Heart right ventricle (tissue), 16 donors: ENCODE measurements at regions not wholly inside any gene's neighbourhood (a gene's known extent, or its start where the extent isn't known, plus 50 kb on each side); places are given as distances from the start of the nearest gene placed in this dataset.
A peak's percentile ranks its signal among the peaks of the same experiment; 100 is the strongest.

Experiments
- ATAC-seq, 8 donors: fragments of 200-7000 bp; cut with Tn5 transposase; one replicate each; pipeline ENCODE4 v1.9.1; 2020; ENCODE audit warnings: mild to moderate bottlenecking in 8 of 8, moderate library complexity in 8 of 8, moderate number of reproducible peaks in 1 of 8
- DNase-seq, 2 donors: peaks; one replicate each; pipeline ENCODE4 v3.0.0-alpha.2; 2020
- H3K27ac ChIP-seq, 10 donors: fragments of 200-600 bp; sonication (generic) in 2 of 10; one replicate each; pipeline versions ENCODE4 v1.5.0 to v1.8.0; 2020 to 2022; ENCODE audit warnings: mild to moderate bottlenecking in 3 of 10
- H3K27me3 ChIP-seq, 7 donors: fragments of 200-600 bp; one replicate each; pipeline ENCODE4 v1.8.0; 2021 to 2022; ENCODE audit warnings: mild to moderate bottlenecking in 2 of 7
- H3K36me3 ChIP-seq, 9 donors: fragments of 200-600 bp; sonication (generic) in 1 of 9; one replicate each; pipeline versions ENCODE4 v1.5.0 to v1.8.0; 2020 to 2022; ENCODE audit warnings: mild to moderate bottlenecking in 2 of 9
- H3K4me1 ChIP-seq, 9 donors: fragments of 200-600 bp; sonication (generic) in 1 of 9; one replicate each; pipeline versions ENCODE4 v1.5.0 to v1.8.0; 2020 to 2022; ENCODE audit warnings: mild to moderate bottlenecking in 4 of 9
- H3K4me3 ChIP-seq, 10 donors: fragments of 200-600 bp; sonication (generic) in 2 of 10; one replicate each; pipeline versions ENCODE4 v1.5.0 to v1.8.0; 2020 to 2022; ENCODE audit warnings: mild to moderate bottlenecking in 7 of 10, moderate library complexity in 2 of 10
- H3K9me3 ChIP-seq, 11 donors: fragments of 200-600 bp in 10 of 11; sonication (generic) in 2 of 11; one replicate each; pipeline versions ENCODE4 v1.5.0 to v1.8.0; 2013 to 2022; ENCODE audit warnings: mild to moderate bottlenecking in 2 of 11, control low read depth in 1 of 11, moderate library complexity in 1 of 11
- CTCF ChIP-seq, 9 donors: fragments of 200-600 bp; sonication (generic) in 2 of 9; IDR thresholded peaks; one replicate each; pipeline versions ENCODE4 v1.5.0 to v1.8.0; 2021 to 2022; ENCODE audit warnings: antibody characterized with exemption in 9 of 9, mild to moderate bottlenecking in 5 of 9, moderate library complexity in 1 of 9
- WGBS, 2 donors: extraction: QIAGEN DNeasy Blood & Tissue Kit; methylation state at CpG; one replicate each; pipeline ENCODE4 v1.1.7; 2013; ENCODE audit warnings: inconsistent platforms in 1 of 2; 5-methylcytosine and 5-hydroxymethylcytosine counted together
- intact Hi-C, 10 donors: fragments of 100-400 bp; cut with DNase I; formaldehyde crosslinking; loops; one replicate each; pipeline versions ENCODE4 v1.11.1 to v1.14.2; 2022
- donor health status: Arrhythmogenic right ventricular cardiomyopathy.
- donor health status: ischemic (EF 13 %, LVEDD 7.1; RV severe dilation, severe dysfunction).
- donor health status: healthy with polysubstance abuse.
- donor health status: DM: no; HTN: yes; CAD: no.
- donor health status: DM: no; HTN: no; CAD: no.
- donor health status: ischemic (EF 25% LVEDD 6.9; RV normal size, moderate dysfunction).
- donor health status: ischemic (EF 25% LVEDD 5.7; RV mildly dilated, moderate dysfunction).
- donor health status: healthy.
- donor health status: DM: yes; HTN: yes; CAD: no.
- donor health status: Ischemic cardiomyopathy.
- donor health status: ischemic (EF 35%, LVEDD 5.7; RV mildly dilated, moderate dysfunction).
- donor health status: nonischemic (EF 11% LVEDD 7.7; RV severe dilation, severe dysfunction).
- donor health status: DM: yes; HTN: yes; CAD: no.
- donor health status: PGD.
- donor health status: ischemic (EF 29% LVEDD 5.4; RV normal size, mild dysfunction).
- donor health status: nonischemic (EF 23%, LVEDD 6.1; RV moderate dilation, normal function).

GRCh38 chr3:64992530-64993285 lies 304.9 kb upstream of the ADAMTS9 start:
- Histone ChIP-seq H3K4me1 (peaks cover 0 to 60% (median 33%) of the 10 kb centered on the region in 9 donors), H3K36me3 (no peaks in the 10 kb centered on the region), H3K27ac (peak overlapping the region in 4 of 10 donors; percentile 15 to 48 (median 36)), H3K27me3 (no peaks in the 10 kb centered on the region), H3K9me3 (peaks cover 0 to 8% (median 0%) of the 10 kb centered on the region in 11 donors), H3K4me3 (peak overlapping the region in 1 of 10 donors; percentile 16)
- WGBS, 2 donors = 61 to 66% methylated on average over 7 of the region's 7 CpGs
- DNase-seq (peak in 1 of 2 donors; percentile 35), ATAC-seq (peak in 6 of 8 donors; percentile 48 to 69 (median 62))
- TF ChIP-seq CTCF (IDR thresholded peaks at IDR 0.05) = no peak
- intact Hi-C loops = no loop called here

GRCh38 chr3:64988188-64988587 lies 300.4 kb upstream of the ADAMTS9 start:
- DNase-seq (no peak), ATAC-seq (peak in 2 of 8 donors; percentile 50 to 70)
- Histone ChIP-seq H3K4me3 (no peak overlapping the region), H3K27ac (peak overlapping the region in 1 of 10 donors; percentile 36), H3K36me3 (no peaks in the 10 kb centered on the region), H3K9me3 (peaks cover 0 to 8% (median 0%) of the 10 kb centered on the region in 11 donors), H3K4me1 (peaks cover 0 to 26% (median 10%) of the 10 kb centered on the region in 9 donors), H3K27me3 (no peaks in the 10 kb centered on the region)
- intact Hi-C loops = no loop called here
- WGBS, 2 donors = 47 to 53% methylated on average over 3 of the region's 3 CpGs
- TF ChIP-seq CTCF (IDR thresholded peaks at IDR 0.05) = no peak

- DNase-seq = no peak
- intact Hi-C loops = no loop called here
- no peak for ATAC-seq
- Histone ChIP-seq H3K4me1 (peaks cover 0 to 22% (median 5%) of the 10 kb centered on the region in 9 donors), H3K27me3 (no peaks in the 10 kb centered on the region), H3K36me3 (no peaks in the 10 kb centered on the region), H3K27ac (peak overlapping the region in 1 of 10 donors; percentile 36), H3K9me3 (peaks cover 0 to 8% (median 0%) of the 10 kb centered on the region in 11 donors), H3K4me3 (no peak overlapping the region)
- no peak for TF ChIP-seq CTCF (IDR thresholded peaks at IDR 0.05)
- WGBS, 2 donors = 70 to 87% methylated on average over 1 of the region's 1 CpG
Measured at GRCh38 chr3:64987726-64988125, 299.9 kb upstream of the ADAMTS9 start.

GRCh38 chr3:64985072-64985471 lies 297.3 kb upstream of the ADAMTS9 start:
- DNase-seq = no peak
- Histone ChIP-seq H3K27me3 (no peaks in the 10 kb centered on the region), H3K36me3 (no peaks in the 10 kb centered on the region), H3K4me3 (no peak overlapping the region), H3K9me3 (peaks cover 0 to 12% (median 0%) of the 10 kb centered on the region in 11 donors), H3K27ac (no peak overlapping the region), H3K4me1 (peaks cover 0 to 10% (median 0%) of the 10 kb centered on the region in 9 donors)
- WGBS, 2 donors = 93% methylated on average over 2 of the region's 2 CpGs
- no peak for ATAC-seq
- TF ChIP-seq CTCF (IDR thresholded peaks at IDR 0.05) = no peak
- intact Hi-C loops = no loop called here
